ENCODE measurements at regions not wholly inside any gene's neighbourhood (a gene's known extent, or its start where the extent isn't known, plus 50 kb on each side); places are given as distances from the start of the nearest gene placed in this dataset.

DNA sequence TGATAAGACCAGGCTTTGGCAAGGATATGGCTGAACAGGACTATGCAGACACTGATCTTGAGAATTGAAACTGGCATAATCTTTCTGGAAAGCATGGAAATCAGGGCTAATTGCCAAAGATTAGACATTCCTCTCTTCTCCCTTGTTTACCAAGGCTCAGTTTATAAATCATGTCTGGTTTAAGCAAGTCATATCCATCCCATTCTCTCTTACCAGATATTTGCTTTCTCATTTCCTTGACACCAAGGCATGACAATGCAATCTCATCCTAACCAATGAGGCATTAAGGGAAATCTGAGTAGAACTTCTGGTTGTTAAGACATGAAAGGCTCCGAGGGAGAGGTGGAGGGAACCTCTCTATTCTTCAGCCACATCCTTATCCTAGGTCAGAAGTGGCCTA, 110.3 kb upstream of the CEP85L start:
- H3K79me2 ChIP-seq (ENCODE audit: low read depth) = no peaks in the 10 kb centered on the region
- H3K4me1 ChIP-seq (replicated peaks; ENCODE audit: insufficient read depth) = peaks cover 7% of the 10 kb centered on the region
- H3K9me3 ChIP-seq (ENCODE audit: insufficient read depth, low read depth) = no peaks in the 10 kb centered on the region
- H3K27ac ChIP-seq = no peak overlapping the region
- no peak overlapping the region for H3K4me3 ChIP-seq
- no peaks in the 10 kb centered on the region for H3K36me3 ChIP-seq (ENCODE audit: low read depth)
- no peaks in the 10 kb centered on the region for H3K27me3 ChIP-seq (ENCODE audit: insufficient read depth, low read depth)
- peak in 1 of 2 experiments; percentile 75 for DNase-seq
- H3K9me2 ChIP-seq (ENCODE audit: insufficient read depth) = no peaks in the 10 kb centered on the region
- CTCF ChIA-PET = no interaction called here
- H4K20me1 ChIP-seq (ENCODE audit: insufficient read depth) = no peaks in the 10 kb centered on the region
- intact Hi-C loops (cut with micrococcal nuclease; ENCODE audit: unreplicated experiment) = no loop called here
- POLR2A ChIA-PET (ENCODE audit: unreplicated experiment) = no interaction called here
- no peak overlapping the region for H3K4me2 ChIP-seq
- BruUV-seq (replicated peaks) = no TSS peak
- no peaks in the 10 kb centered on the region for H3F3A ChIP-seq (ENCODE audit: insufficient read depth, low read depth)
- TF ChIP-seq, protein P1, sequence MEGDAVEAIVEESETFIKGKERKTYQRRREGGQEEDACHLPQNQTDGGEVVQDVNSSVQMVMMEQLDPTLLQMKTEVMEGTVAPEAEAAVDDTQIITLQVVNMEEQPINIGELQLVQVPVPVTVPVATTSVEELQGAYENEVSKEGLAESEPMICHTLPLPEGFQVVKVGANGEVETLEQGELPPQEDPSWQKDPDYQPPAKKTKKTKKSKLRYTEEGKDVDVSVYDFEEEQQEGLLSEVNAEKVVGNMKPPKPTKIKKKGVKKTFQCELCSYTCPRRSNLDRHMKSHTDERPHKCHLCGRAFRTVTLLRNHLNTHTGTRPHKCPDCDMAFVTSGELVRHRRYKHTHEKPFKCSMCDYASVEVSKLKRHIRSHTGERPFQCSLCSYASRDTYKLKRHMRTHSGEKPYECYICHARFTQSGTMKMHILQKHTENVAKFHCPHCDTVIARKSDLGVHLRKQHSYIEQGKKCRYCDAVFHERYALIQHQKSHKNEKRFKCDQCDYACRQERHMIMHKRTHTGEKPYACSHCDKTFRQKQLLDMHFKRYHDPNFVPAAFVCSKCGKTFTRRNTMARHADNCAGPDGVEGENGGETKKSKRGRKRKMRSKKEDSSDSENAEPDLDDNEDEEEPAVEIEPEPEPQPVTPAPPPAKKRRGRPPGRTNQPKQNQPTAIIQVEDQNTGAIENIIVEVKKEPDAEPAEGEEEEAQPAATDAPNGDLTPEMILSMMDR (conservative IDR thresholded peaks at IDR 0.05) = no peak
- no peak for TF ChIP-seq EZH2 (IDR thresholded peaks at IDR 0.05; ENCODE audit: low read depth)
- no peak overlapping the region for H2AFZ ChIP-seq

DNA sequence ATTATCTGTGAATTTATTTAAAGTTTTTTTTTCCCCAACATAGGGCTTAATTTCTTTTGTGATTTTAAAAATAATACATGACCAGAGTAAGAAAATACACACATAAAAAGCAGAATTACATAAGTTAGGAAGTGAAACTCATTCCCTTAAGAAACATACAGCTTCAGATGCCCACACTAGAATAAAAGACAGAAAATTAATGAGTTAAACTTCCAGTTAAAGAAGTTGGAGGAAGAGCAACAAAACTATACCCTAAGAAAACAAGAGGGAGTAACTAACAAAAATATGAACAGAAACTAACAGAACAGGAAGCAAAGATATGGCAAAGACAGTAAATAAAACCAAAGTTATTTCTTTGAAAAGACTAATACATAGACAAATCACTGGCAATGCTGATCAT, 107.6 kb upstream of the CEP85L start:
- DNase-seq = no peak
- intact Hi-C loops (cut with micrococcal nuclease; ENCODE audit: unreplicated experiment) = no loop called here
- Histone ChIP-seq H3K9me3 (ENCODE audit: insufficient read depth, low read depth) (no peaks in the 10 kb centered on the region), H3K9me2 (ENCODE audit: insufficient read depth) (no peaks in the 10 kb centered on the region), H3K4me1 (replicated peaks; ENCODE audit: insufficient read depth) (peaks cover 7% of the 10 kb centered on the region), H3K79me2 (ENCODE audit: low read depth) (no peaks in the 10 kb centered on the region), H3F3A (ENCODE audit: insufficient read depth, low read depth) (no peaks in the 10 kb centered on the region), H3K27me3 (ENCODE audit: insufficient read depth, low read depth) (no peaks in the 10 kb centered on the region), H3K4me2 (no peak overlapping the region), H3K4me3 (no peak overlapping the region), H2AFZ (no peak overlapping the region), H3K27ac (no peak overlapping the region), H4K20me1 (ENCODE audit: insufficient read depth) (no peaks in the 10 kb centered on the region), H3K36me3 (ENCODE audit: low read depth) (no peaks in the 10 kb centered on the region)
- BruUV-seq (replicated peaks) = no TSS peak
- TF ChIP-seq, protein P1 (conservative IDR thresholded peaks at IDR 0.05) = no peak
- no peak for TF ChIP-seq EZH2 (IDR thresholded peaks at IDR 0.05; ENCODE audit: low read depth)
- ChIA-PET POLR2A (ENCODE audit: unreplicated experiment) (no interaction called here), CTCF (no interaction called here)

DNA sequence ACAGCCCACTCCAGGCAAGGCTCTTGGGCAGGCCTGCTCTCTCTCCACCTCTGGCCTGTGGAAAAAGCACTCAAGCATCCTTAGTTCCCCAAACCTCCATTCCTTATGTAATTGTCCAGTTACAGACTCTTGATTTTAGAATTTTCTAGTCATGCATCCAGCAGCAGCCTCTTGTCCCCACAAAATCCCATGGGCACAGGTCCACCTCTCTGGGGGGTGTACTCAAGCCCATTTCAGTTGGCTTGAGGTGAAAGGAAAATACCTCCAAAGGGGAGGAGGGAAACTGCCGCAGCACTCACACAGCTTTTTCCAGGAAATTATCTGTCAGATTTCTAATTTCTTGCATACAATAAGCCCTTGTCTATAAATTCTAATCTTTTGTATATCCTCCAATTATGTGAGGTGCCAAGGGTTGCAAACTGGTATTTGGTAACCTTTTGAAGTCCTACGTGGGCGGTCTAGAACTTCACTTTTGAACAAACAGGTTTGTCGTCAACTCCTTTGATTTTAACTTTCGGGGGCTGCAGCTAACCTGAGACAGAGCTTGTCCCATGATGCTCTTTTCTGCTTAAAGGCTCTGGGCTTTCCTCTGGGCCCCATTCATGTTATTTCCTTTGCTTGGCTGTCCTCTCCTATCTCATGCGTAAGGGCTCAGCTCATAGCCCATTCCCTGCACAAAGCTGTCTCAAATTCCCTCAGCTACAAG, 104.7 kb upstream of the CEP85L start:
- no peak overlapping the region for H2AFZ ChIP-seq
- no TSS peak for BruUV-seq (replicated peaks)

More for the DNA sequence above, 104.7 kb upstream of the CEP85L start:
- H3K27me3 ChIP-seq (ENCODE audit: insufficient read depth, low read depth) = no peaks in the 10 kb centered on the region
- ChIA-PET POLR2A (ENCODE audit: unreplicated experiment) (no interaction called here), CTCF (no interaction called here)
- DNase-seq = no peak
- TF ChIP-seq EZH2 (IDR thresholded peaks at IDR 0.05; ENCODE audit: low read depth) = no peak
- TF ChIP-seq, protein P1 (conservative IDR thresholded peaks at IDR 0.05) = no peak
- H3F3A ChIP-seq (ENCODE audit: insufficient read depth, low read depth) = no peaks in the 10 kb centered on the region
- no peak overlapping the region for H3K4me3 ChIP-seq
- H3K9me2 ChIP-seq (ENCODE audit: insufficient read depth) = no peaks in the 10 kb centered on the region
- H3K4me2 ChIP-seq = no peak overlapping the region
- H4K20me1 ChIP-seq (ENCODE audit: insufficient read depth) = no peaks in the 10 kb centered on the region
- H3K36me3 ChIP-seq (ENCODE audit: low read depth) = no peaks in the 10 kb centered on the region
- no peaks in the 10 kb centered on the region for H3K79me2 ChIP-seq (ENCODE audit: low read depth)
- no peaks in the 10 kb centered on the region for H3K9me3 ChIP-seq (ENCODE audit: insufficient read depth, low read depth)
- no peak overlapping the region for H3K27ac ChIP-seq
- intact Hi-C loops (cut with micrococcal nuclease; ENCODE audit: unreplicated experiment) = no loop called here
- no peaks in the 10 kb centered on the region for H3K4me1 ChIP-seq (replicated peaks; ENCODE audit: insufficient read depth)

All from PC-9 (cell line).